ENCODE measurements at regions not wholly inside any gene's neighbourhood (a gene's known extent, or its start where the extent isn't known, plus 50 kb on each side); places are given as distances from the start of the nearest gene placed in this dataset.

- no peak for TF ChIP-seq CTCF (IDR thresholded peaks at IDR 0.05)
- TF ChIP-seq POLR2A (IDR thresholded peaks at IDR 0.05): no peak
Measured at GRCh38 chr16:13718748-13719147, 201.2 kb upstream of the ERCC4 start.
